ENCODE measurements at regions not wholly inside any gene's neighbourhood (a gene's known extent, or its start where the extent isn't known, plus 50 kb on each side); places are given as distances from the start of the nearest gene placed in this dataset.

- no peaks in the 10 kb centered on the region for H3K9me3 Mint-ChIP-seq (ENCODE audit: unreplicated experiment)
- no peak overlapping the region for H3K27ac Mint-ChIP-seq (ENCODE audit: unreplicated experiment)
- H3K36me3 Mint-ChIP-seq (ENCODE audit: low read depth, unreplicated experiment) = peaks cover 8% of the 10 kb centered on the region
- no peak for TF ChIP-seq CTCF (IDR thresholded peaks at IDR 0.05; ENCODE audit: unreplicated experiment)
- DNase-seq (ENCODE audit: low spot score) = no peak
- H3K4me3 Mint-ChIP-seq (ENCODE audit: unreplicated experiment) = no peak overlapping the region
- peaks cover 2% of the 10 kb centered on the region for H3K27me3 Mint-ChIP-seq (ENCODE audit: unreplicated experiment)
- no peaks in the 10 kb centered on the region for H3K4me1 Mint-ChIP-seq (ENCODE audit: unreplicated experiment)
These were observed 139.2 kb downstream of the KIF26A start for GRCh38 chr14:104277416-104278213.

- no peak for DNase-seq (ENCODE audit: low spot score)
- no peaks in the 10 kb centered on the region for H3K4me1 Mint-ChIP-seq (ENCODE audit: unreplicated experiment)
These were observed 139.8 kb downstream of the KIF26A start for GRCh38 chr14:104278214-104278534.

GRCh38 chr14:104280085-104280901, 141.9 kb downstream of the KIF26A start:
- no peak for TF ChIP-seq CTCF (IDR thresholded peaks at IDR 0.05; ENCODE audit: unreplicated experiment)
- no peak overlapping the region for H3K4me3 Mint-ChIP-seq (ENCODE audit: unreplicated experiment)
- no peak for DNase-seq (ENCODE audit: low spot score)
- peaks cover 3% of the 10 kb centered on the region for H3K27me3 Mint-ChIP-seq (ENCODE audit: unreplicated experiment)
- H3K4me1 Mint-ChIP-seq (ENCODE audit: unreplicated experiment) = no peaks in the 10 kb centered on the region
- H3K9me3 Mint-ChIP-seq (ENCODE audit: unreplicated experiment) = no peaks in the 10 kb centered on the region
- peaks cover 8% of the 10 kb centered on the region for H3K36me3 Mint-ChIP-seq (ENCODE audit: low read depth, unreplicated experiment)
- no peak overlapping the region for H3K27ac Mint-ChIP-seq (ENCODE audit: unreplicated experiment)

More at GRCh38 chr14:104278214-104278534, 139.8 kb downstream of the KIF26A start:
- TF ChIP-seq CTCF (IDR thresholded peaks at IDR 0.05; ENCODE audit: unreplicated experiment) = no peak
- Mint-ChIP-seq H3K36me3 (ENCODE audit: low read depth, unreplicated experiment) (peaks cover 8% of the 10 kb centered on the region), H3K4me3 (ENCODE audit: unreplicated experiment) (no peak overlapping the region), H3K27ac (ENCODE audit: unreplicated experiment) (no peak overlapping the region), H3K9me3 (ENCODE audit: unreplicated experiment) (no peaks in the 10 kb centered on the region), H3K27me3 (ENCODE audit: unreplicated experiment) (peaks cover 2% of the 10 kb centered on the region)

- DNase-seq (ENCODE audit: low spot score) = no peak
- Mint-ChIP-seq H3K27ac (ENCODE audit: unreplicated experiment) (no peak overlapping the region), H3K4me1 (ENCODE audit: unreplicated experiment) (no peaks in the 10 kb centered on the region), H3K36me3 (ENCODE audit: low read depth, unreplicated experiment) (peaks cover 8% of the 10 kb centered on the region), H3K27me3 (ENCODE audit: unreplicated experiment) (peaks cover 3% of the 10 kb centered on the region), H3K4me3 (ENCODE audit: unreplicated experiment) (no peak overlapping the region), H3K9me3 (ENCODE audit: unreplicated experiment) (no peaks in the 10 kb centered on the region)
- TF ChIP-seq CTCF (IDR thresholded peaks at IDR 0.05; ENCODE audit: unreplicated experiment) = no peak
These were observed 142.7 kb downstream of the KIF26A start for GRCh38 chr14:104280902-104281767.

All from endothelial cell (in vitro differentiated cells).